HEK293 (cell line): ENCODE measurements at regions not wholly inside any gene's neighbourhood (a gene's known extent, or its start where the extent isn't known, plus 50 kb on each side); places are given as distances from the start of the nearest gene placed in this dataset.

Experiments
- CTCF ChIA-PET: fragments of 350-600 bp; formaldehyde crosslinking; extraction: SDS; loops from one replicate; lab custom pipeline; 2021; ENCODE audit warnings: antibody characterized with exemption; lab: Yijun Ruan, JAX
- POLR2A ChIA-PET: fragments of 300-600 bp; formaldehyde crosslinking; extraction: SDS; loops from one replicate; lab custom pipeline; 2020; ENCODE audit warnings: antibody characterized with exemption, inconsistent platforms; lab: Yijun Ruan, JAX
- H3K27ac ChIP-seq: fragments of 200-500 bp; sonication (Bioruptor generic); 2 replicates; pipeline ENCODE4 v1.5.1; 2014; ENCODE audit warnings: low read depth, low read length, control low read depth, inconsistent platforms; ENCODE audit errors: extremely low read depth
- H3K36me3 ChIP-seq, 2 experiments: fragments of 200-500 bp in 1 of 2; sonication (Bioruptor generic) in 1 of 2; 1 replicate in 1 of 2; 2 replicates in 1 of 2; pipeline ENCODE4 v1.5.1; 2014 to 2017; ENCODE audit warnings: inconsistent platforms in 2 of 2, low read length in 2 of 2; ENCODE audit not compliant: control insufficient read depth in 2 of 2, insufficient read depth in 1 of 2
- H3K4me1 ChIP-seq: fragments of 200-500 bp; sonication (Bioruptor generic); 2 replicates; pipeline ENCODE4 v1.5.1; 2014; ENCODE audit warnings: mild to moderate bottlenecking, low read length, inconsistent platforms; ENCODE audit not compliant: control insufficient read depth, insufficient read depth
- H3K4me3 ChIP-seq: 2 replicates; pipeline ENCODE4 v1.5.1; 2011; ENCODE audit warnings: low read depth, mild to moderate bottlenecking, control low read depth, low read length, moderate library complexity
- H3K9me3 ChIP-seq: fragments of 200-500 bp; sonication (Bioruptor generic); 2 replicates; pipeline ENCODE4 v1.5.1; 2014; ENCODE audit warnings: low read depth, low read length, inconsistent platforms; ENCODE audit not compliant: control insufficient read depth, insufficient read depth
- CTCF ChIP-seq: fragments of 450-650 bp; formaldehyde crosslinking; IDR thresholded peaks from 2 replicates; pipeline ENCODE4 v1.5.1; 2016; ENCODE audit warnings: missing biosample characterization, missing genetic modification characterization
- KLF10 ChIP-seq: fragments of 450-650 bp; IDR thresholded peaks from 2 replicates; pipeline ENCODE4 v1.5.1; 2018; ENCODE audit warnings: missing biosample characterization, mild to moderate bottlenecking, missing genetic modification characterization
- ZFP69B ChIP-seq: fragments of 450-650 bp; formaldehyde crosslinking; IDR thresholded peaks from 2 replicates; pipeline ENCODE4 v1.5.1; 2016; ENCODE audit warnings: missing biosample characterization, missing genetic modification characterization
- ZNF138 ChIP-seq: fragments of 450-650 bp; formaldehyde crosslinking; IDR thresholded peaks from 2 replicates; pipeline ENCODE4 v1.5.1; 2016; ENCODE audit warnings: missing biosample characterization, missing genetic modification characterization, borderline replicate concordance
- ZNF140 ChIP-seq: fragments of 450-650 bp; formaldehyde crosslinking; IDR thresholded peaks from 2 replicates; pipeline ENCODE4 v1.5.1; 2016; ENCODE audit warnings: missing biosample characterization, missing genetic modification characterization
- ZNF157 ChIP-seq: fragments of 450-650 bp; formaldehyde crosslinking; IDR thresholded peaks from 2 replicates; pipeline ENCODE4 v1.5.1; 2016; ENCODE audit warnings: missing biosample characterization, missing genetic modification characterization
- ZNF16 ChIP-seq: fragments of 450-650 bp; formaldehyde crosslinking; IDR thresholded peaks from 2 replicates; pipeline ENCODE4 v1.5.1; 2016; ENCODE audit warnings: low read depth, missing biosample characterization, missing genetic modification characterization
- ZNF223 ChIP-seq: fragments of 450-650 bp; formaldehyde crosslinking; IDR thresholded peaks from 2 replicates; pipeline ENCODE4 v1.5.1; 2016; ENCODE audit warnings: missing biosample characterization, missing genetic modification characterization
- ZNF280C ChIP-seq: fragments of 450-650 bp; formaldehyde crosslinking; IDR thresholded peaks from 2 replicates; pipeline ENCODE4 v1.5.1; 2016; ENCODE audit warnings: missing biosample characterization, missing genetic modification characterization
- ZNF302 ChIP-seq: fragments of 450-650 bp; formaldehyde crosslinking; IDR thresholded peaks from 2 replicates; pipeline ENCODE4 v1.5.1; 2016; ENCODE audit warnings: missing biosample characterization, missing genetic modification characterization, low read depth
- ZNF341 ChIP-seq: fragments of 450-650 bp; formaldehyde crosslinking; IDR thresholded peaks from 2 replicates; pipeline ENCODE4; 2016; ENCODE audit warnings: low read depth, missing biosample characterization, missing genetic modification characterization
- ZNF571 ChIP-seq: fragments of 450-650 bp; formaldehyde crosslinking; IDR thresholded peaks from 2 replicates; pipeline ENCODE4 v1.5.0; 2017; ENCODE audit warnings: missing biosample characterization, missing genetic modification characterization
- ZSCAN5A ChIP-seq: fragments of 450-650 bp; formaldehyde crosslinking; IDR thresholded peaks from 2 replicates; pipeline ENCODE4 v1.5.1; 2016; ENCODE audit warnings: missing biosample characterization, missing genetic modification characterization
- TF ChIP-seq, protein P1 (sequence below): sonication (generic); formaldehyde crosslinking; IDR thresholded peaks from 2 replicates; pipeline ENCODE4 v1.8.1; 2022; ENCODE audit warnings: mild to moderate bottlenecking, moderate library complexity, missing genetic modification reagents
- TF ChIP-seq, protein P2 (sequence below): fragments of 450-650 bp; formaldehyde crosslinking; IDR thresholded peaks from 2 replicates; pipeline ENCODE4 v1.5.1; 2016; ENCODE audit warnings: missing biosample characterization, missing genetic modification characterization

GRCh38 chr19:5287066-5287465 is 53.5 kb downstream of the PTPRS start:
- ChIA-PET CTCF (no interaction called here), POLR2A (no interaction called here)
- Histone ChIP-seq H3K4me1 (no peaks in the 10 kb centered on the region), H3K9me3 (no peaks in the 10 kb centered on the region), H3K36me3 (peaks cover 4 to 17% of the 10 kb centered on the region in 2 experiments; a peak in 2 of 3 replicates), H3K27ac (no peak overlapping the region), H3K4me3 (no peak overlapping the region)
- TF ChIP-seq ZNF16, result peak; percentile 65; the same call in 1 of the 2 replicates
- TF ChIP-seq, protein P1, sequence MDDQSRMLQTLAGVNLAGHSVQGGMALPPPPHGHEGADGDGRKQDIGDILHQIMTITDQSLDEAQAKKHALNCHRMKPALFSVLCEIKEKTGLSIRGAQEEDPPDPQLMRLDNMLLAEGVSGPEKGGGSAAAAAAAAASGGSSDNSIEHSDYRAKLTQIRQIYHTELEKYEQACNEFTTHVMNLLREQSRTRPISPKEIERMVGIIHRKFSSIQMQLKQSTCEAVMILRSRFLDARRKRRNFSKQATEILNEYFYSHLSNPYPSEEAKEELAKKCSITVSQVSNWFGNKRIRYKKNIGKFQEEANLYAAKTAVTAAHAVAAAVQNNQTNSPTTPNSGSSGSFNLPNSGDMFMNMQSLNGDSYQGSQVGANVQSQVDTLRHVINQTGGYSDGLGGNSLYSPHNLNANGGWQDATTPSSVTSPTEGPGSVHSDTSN, result no peak

DNA sequence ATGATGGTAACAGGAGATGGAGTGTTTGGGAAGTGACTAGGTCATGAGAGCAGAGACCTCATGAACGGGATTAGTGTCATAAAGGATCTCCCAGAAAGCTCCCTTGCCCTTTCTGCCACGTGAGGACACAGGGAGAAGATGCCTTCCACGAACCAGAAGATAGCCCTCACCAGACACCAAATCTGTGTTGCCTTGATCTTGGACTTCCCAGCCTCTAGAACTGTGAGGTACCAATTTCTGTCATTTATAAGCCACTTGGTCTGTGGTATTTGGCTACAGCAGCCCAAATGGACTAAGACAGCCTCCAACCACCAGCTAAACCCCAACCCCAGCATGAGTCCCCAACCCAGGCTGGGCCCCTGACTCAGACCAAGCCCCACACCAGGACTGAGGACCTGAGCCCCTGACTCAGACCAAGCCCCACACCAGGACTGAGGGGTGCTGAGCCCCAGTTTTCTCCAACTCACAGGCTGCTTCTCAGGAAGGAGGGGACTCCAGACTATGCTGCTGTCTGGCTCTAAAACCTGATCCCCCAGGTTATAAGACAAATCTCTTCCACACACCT is 54.1 kb downstream of the PTPRS start:
- TF ChIP-seq ZNF138 (tag by site-specific recombination), result no peak
- TF ChIP-seq ZNF157 (tag by site-specific recombination), result no peak
- TF ChIP-seq KLF10, result no peak
- TF ChIP-seq ZNF223, result no peak
- no peak for TF ChIP-seq ZNF302 (tag by site-specific recombination)
- TF ChIP-seq CTCF (tag by site-specific recombination), result no peak
- no peak for TF ChIP-seq ZFP69B (tag by site-specific recombination)
- no peak for TF ChIP-seq ZNF280C (tag by site-specific recombination)
- no peak for TF ChIP-seq ZNF140 (tag by site-specific recombination)
- no peak for TF ChIP-seq ZNF341 (tag by site-specific recombination)
- no peak for TF ChIP-seq ZNF571 (tag by site-specific recombination)
- TF ChIP-seq, protein P2, sequence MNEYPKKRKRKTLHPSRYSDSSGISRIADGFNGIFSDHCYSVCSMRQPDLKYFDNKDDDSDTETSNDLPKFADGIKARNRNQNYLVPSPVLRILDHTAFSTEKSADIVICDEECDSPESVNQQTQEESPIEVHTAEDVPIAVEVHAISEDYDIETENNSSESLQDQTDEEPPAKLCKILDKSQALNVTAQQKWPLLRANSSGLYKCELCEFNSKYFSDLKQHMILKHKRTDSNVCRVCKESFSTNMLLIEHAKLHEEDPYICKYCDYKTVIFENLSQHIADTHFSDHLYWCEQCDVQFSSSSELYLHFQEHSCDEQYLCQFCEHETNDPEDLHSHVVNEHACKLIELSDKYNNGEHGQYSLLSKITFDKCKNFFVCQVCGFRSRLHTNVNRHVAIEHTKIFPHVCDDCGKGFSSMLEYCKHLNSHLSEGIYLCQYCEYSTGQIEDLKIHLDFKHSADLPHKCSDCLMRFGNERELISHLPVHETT, result no peak
- TF ChIP-seq ZSCAN5A (tag by site-specific recombination), result no peak
- Histone ChIP-seq H3K9me3 (no peaks in the 10 kb centered on the region), H3K4me3 (no peak overlapping the region), H3K36me3 (peaks cover 4 to 20% of the 10 kb centered on the region in 2 experiments; a peak in 2 of 3 replicates), H3K4me1 (no peaks in the 10 kb centered on the region), H3K27ac (no peak overlapping the region)
- ChIA-PET POLR2A (no interaction called here), CTCF (no interaction called here)
